PC-9 (cell line): ENCODE measurements at regions not wholly inside any gene's neighbourhood (a gene's known extent, or its start where the extent isn't known, plus 50 kb on each side); places are given as distances from the start of the nearest gene placed in this dataset.

ENCODE experiments used
- EZH2 ChIP-seq: fragments of 200-600 bp; sonication (generic); IDR thresholded peaks from 2 replicates; pipeline ENCODE4 v1.8.0; 2017; ENCODE audit warnings: antibody characterized with exemption, low read depth
- TF ChIP-seq, protein P1 (sequence below): fragments of 200-600 bp; sonication (generic); conservative IDR thresholded peaks from 2 replicates; pipeline ENCODE4 v1.6.1; 2017; ENCODE audit warnings: mixed run types, antibody characterized with exemption, mild to moderate bottlenecking, moderate library complexity

DNA sequence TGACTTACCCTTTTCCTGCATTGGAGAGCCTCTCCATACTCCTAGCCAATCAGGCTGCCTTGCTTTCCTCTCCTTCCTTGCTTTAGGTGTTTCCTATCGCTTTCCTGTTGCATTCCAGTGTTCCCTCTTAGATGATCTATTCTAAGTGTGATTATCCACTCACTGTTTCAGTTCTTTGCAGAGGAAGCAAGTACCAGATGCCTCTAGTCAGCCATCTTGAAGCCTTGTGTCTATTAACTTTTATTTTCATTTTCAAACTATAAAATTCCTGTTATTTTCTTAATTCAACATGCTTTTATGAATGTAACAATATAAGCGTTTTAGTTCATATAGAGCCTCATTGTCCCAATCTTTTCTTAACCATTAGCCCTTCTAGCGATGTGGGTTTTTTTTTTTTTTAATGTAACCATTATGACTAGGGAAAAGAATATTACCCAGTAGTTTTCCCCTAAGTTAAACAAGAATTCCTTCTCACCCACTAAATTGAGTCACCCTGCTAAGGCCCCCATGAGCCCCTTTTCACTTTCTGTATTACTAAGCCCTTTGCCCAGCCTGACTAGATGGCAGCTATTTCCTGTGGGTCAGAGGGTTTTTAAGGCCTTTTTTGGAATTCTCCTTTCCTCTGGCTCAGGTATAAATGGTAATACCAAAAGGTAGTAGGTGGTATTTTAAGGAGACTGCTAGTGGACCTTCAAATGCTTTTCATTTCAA lies 229.4 kb upstream of the CTNNB1 start:
- TF ChIP-seq, protein P1, sequence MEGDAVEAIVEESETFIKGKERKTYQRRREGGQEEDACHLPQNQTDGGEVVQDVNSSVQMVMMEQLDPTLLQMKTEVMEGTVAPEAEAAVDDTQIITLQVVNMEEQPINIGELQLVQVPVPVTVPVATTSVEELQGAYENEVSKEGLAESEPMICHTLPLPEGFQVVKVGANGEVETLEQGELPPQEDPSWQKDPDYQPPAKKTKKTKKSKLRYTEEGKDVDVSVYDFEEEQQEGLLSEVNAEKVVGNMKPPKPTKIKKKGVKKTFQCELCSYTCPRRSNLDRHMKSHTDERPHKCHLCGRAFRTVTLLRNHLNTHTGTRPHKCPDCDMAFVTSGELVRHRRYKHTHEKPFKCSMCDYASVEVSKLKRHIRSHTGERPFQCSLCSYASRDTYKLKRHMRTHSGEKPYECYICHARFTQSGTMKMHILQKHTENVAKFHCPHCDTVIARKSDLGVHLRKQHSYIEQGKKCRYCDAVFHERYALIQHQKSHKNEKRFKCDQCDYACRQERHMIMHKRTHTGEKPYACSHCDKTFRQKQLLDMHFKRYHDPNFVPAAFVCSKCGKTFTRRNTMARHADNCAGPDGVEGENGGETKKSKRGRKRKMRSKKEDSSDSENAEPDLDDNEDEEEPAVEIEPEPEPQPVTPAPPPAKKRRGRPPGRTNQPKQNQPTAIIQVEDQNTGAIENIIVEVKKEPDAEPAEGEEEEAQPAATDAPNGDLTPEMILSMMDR, result no peak
- TF ChIP-seq EZH2, result no peak
